Spleen (tissue), 7 donors: ENCODE measurements at regions not wholly inside any gene's neighbourhood (a gene's known extent, or its start where the extent isn't known, plus 50 kb on each side); places are given as distances from the start of the nearest gene placed in this dataset.

Experiments used
- CTCF ChIP-seq, 11 experiments: fragments of 200-600 bp in 7 of 11; fragments of 450-650 bp in 4 of 11; sonication (generic) in 4 of 11; IDR thresholded peaks in 8 of 11; conservative IDR thresholded peaks in 3 of 11; 1 replicate in 7 of 11; 2 replicates in 4 of 11; pipeline versions ENCODE4 v1.4.0 to v1.8.0; 2016 to 2021; ENCODE audit warnings: antibody characterized with exemption in 11 of 11, inconsistent platforms in 4 of 11, mild to moderate bottlenecking in 1 of 11
- POLR2A ChIP-seq, 3 donors: fragments of 450-650 bp; IDR thresholded peaks; one replicate each; pipeline ENCODE4 v1.5.1; 2017; ENCODE audit warnings: antibody characterized with exemption in 3 of 3, mild to moderate bottlenecking in 1 of 3
- POLR2AphosphoS5 ChIP-seq, 3 donors: sonication (generic); formaldehyde crosslinking; IDR thresholded peaks; one replicate each; pipeline ENCODE4 v1.5.1; 2017; ENCODE audit warnings: antibody characterized with exemption in 3 of 3
- donor health status: DM: no; HTN: no; CAD: no; lungs with moderate emphysema.
- donor health status: DM: no; HTN: no; CAD: no.
- donor health status: DM: no; HTN: no; CAD: no.

GRCh38 chr7:46080595-46081159, 159.6 kb upstream of the IGFBP3 start:
- TF ChIP-seq CTCF (IDR thresholded peaks at IDR 0.05 in 8 of 11, conservative IDR thresholded peaks at IDR 0.05 in 3 of 11) (no peak), POLR2AphosphoS5 (IDR thresholded peaks at IDR 0.05) (no peak), POLR2A (IDR thresholded peaks at IDR 0.05) (no peak)
